Psoas muscle (tissue), 7 donors: ENCODE measurements at regions not wholly inside any gene's neighbourhood (a gene's known extent, or its start where the extent isn't known, plus 50 kb on each side); places are given as distances from the start of the nearest gene placed in this dataset.

Experiments used
- ATAC-seq, 4 donors: fragments of 200-7000 bp; cut with Tn5 transposase; one replicate each; pipeline ENCODE4 v1.9.1; 2020; ENCODE audit warnings: moderate library complexity in 3 of 4, mild to moderate bottlenecking in 2 of 4
- DNase-seq, 2 donors: peaks; one replicate each; pipeline ENCODE4 v3.0.0-alpha.2; 2020
- H3K27ac ChIP-seq: fragments of 200-600 bp; one replicate; pipeline ENCODE4 v1.8.0; 2022
- H3K27me3 ChIP-seq, 3 donors: fragments of 200-600 bp in 1 of 3; one replicate each; pipeline versions ENCODE4 v1.6.1 to v1.8.0; 2013 to 2022; ENCODE audit warnings: low read length in 2 of 3, mild to moderate bottlenecking in 2 of 3, moderate library complexity in 1 of 3; ENCODE audit not compliant: insufficient read depth in 3 of 3
- H3K36me3 ChIP-seq, 2 donors: fragments of 200-600 bp in 1 of 2; one replicate each; pipeline versions ENCODE4 v1.6.1 to v1.8.0; 2013 to 2022; ENCODE audit warnings: low read depth in 1 of 2, mild to moderate bottlenecking in 1 of 2, moderate library complexity in 1 of 2; ENCODE audit not compliant: insufficient read depth in 1 of 2
- H3K4me1 ChIP-seq: fragments of 200-600 bp; one replicate; pipeline ENCODE4 v1.8.0; 2022
- H3K4me3 ChIP-seq: fragments of 200-600 bp; one replicate; pipeline ENCODE4 v1.8.0; 2022; ENCODE audit warnings: mild to moderate bottlenecking
- H3K9me3 ChIP-seq: fragments of 200-600 bp; one replicate; pipeline ENCODE4 v1.8.0; 2022
- WGBS, 3 donors: extraction: QIAGEN DNeasy Blood & Tissue Kit; methylation state at CpG; one replicate each; pipeline versions ENCODE4 v1.1.6 to v1.1.7; 2013; 5-methylcytosine and 5-hydroxymethylcytosine counted together
- intact Hi-C, 2 donors: fragments of 100-400 bp; cut with DNase I; formaldehyde crosslinking; loops; one replicate each; pipeline versions ENCODE4 v1.11.0 to v1.14.2; 2022
- TF ChIP-seq, protein P1 (sequence below): fragments of 200-600 bp; IDR thresholded peaks from one replicate; pipeline ENCODE4 v1.8.0; 2022; ENCODE audit warnings: antibody characterized with exemption
- donor health status: healthy with polysubstance abuse.
- donor health status: DM: no; HTN: no; CAD: no; lungs with moderate emphysema.
- donor health status: Bipolar disorder and iron deficiency.
- donor health status: healthy.
- donor health status: DM: yes; HTN: yes; CAD: no.
- donor health status: DM: no; HTN: no; CAD: no.
- donor health status: DM: yes; HTN: yes; CAD: no.

DNA sequence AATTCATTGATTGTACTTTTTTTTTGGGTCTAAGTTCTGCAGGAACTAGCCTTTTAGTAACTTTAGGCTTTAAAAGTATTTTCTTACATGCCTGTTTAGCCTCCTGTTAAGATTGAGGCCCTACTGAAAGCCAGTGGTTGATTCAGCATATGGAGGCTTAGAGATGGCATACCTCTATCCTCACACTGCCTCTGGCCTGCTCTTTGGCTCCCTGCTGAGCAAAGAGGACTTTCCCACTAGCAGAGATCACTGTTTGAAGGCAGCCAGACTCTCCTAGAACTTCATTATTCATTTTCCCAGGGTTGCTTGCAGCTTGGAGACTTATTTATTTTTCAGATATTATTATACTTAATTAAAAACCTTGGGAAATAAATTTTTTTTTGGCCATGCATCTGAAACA lies 405.6 kb upstream of the MEX3C start:
- Histone ChIP-seq H3K4me3 (no peak overlapping the region), H3K9me3 (no peaks in the 10 kb centered on the region), H3K4me1 (no peaks in the 10 kb centered on the region), H3K36me3 (no peaks in the 10 kb centered on the region), H3K27me3 (no peaks in the 10 kb centered on the region), H3K27ac (no peak overlapping the region)
- ATAC-seq = no peak
- DNase-seq = no peak
- TF ChIP-seq, protein P1, sequence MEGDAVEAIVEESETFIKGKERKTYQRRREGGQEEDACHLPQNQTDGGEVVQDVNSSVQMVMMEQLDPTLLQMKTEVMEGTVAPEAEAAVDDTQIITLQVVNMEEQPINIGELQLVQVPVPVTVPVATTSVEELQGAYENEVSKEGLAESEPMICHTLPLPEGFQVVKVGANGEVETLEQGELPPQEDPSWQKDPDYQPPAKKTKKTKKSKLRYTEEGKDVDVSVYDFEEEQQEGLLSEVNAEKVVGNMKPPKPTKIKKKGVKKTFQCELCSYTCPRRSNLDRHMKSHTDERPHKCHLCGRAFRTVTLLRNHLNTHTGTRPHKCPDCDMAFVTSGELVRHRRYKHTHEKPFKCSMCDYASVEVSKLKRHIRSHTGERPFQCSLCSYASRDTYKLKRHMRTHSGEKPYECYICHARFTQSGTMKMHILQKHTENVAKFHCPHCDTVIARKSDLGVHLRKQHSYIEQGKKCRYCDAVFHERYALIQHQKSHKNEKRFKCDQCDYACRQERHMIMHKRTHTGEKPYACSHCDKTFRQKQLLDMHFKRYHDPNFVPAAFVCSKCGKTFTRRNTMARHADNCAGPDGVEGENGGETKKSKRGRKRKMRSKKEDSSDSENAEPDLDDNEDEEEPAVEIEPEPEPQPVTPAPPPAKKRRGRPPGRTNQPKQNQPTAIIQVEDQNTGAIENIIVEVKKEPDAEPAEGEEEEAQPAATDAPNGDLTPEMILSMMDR = no peak
- intact Hi-C loops = no loop called here

DNA sequence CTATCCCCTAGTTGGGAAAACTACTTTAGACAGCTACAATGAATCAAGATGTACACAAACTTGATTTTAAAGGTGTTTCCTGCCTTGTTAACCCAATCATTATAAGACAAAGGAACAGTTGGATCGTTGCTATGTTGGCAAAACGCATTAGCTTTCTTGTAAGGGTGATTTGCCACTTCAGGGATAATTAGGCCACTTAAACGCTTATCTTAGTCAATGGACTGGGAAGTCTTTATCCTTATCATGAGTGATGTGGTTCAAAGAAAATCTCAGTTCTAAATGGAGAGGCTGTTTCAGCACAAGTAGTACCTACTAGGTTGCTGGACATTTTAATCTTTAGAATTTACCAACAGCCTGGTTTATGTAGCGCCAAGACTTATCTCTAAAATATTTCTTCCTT lies 406.1 kb upstream of the MEX3C start:
- Histone ChIP-seq H3K27ac (no peak overlapping the region), H3K4me1 (no peaks in the 10 kb centered on the region), H3K9me3 (no peaks in the 10 kb centered on the region), H3K36me3 (no peaks in the 10 kb centered on the region), H3K27me3 (peaks cover 0 to 2% (median 0%) of the 10 kb centered on the region in 3 donors), H3K4me3 (no peak overlapping the region)
- intact Hi-C loops = no loop called here
- ATAC-seq (no peak), DNase-seq (no peak)
- 52 to 62% (median 59%) methylated on average over 4 of the region's 4 CpGs for WGBS, 3 donors
- TF ChIP-seq, protein P1 = no peak

DNA sequence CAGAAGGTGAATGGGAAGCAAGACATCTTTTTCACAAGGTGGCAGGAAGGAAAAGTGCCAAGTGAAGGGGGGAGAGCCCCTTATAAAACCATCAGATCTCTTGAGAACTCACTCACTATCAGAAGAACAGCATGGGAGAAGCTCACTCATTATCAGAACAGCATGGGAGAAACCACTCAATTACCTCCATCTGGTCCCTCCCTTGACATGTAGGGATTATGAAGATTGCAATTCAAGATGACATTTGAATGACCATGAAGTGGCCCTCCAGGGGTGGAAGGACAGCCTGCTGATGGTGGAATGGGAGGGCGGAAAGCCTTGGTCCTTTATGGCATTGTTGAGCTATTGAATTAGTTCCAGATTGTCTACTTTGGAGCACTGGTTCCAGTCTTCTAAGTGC lies 413.0 kb upstream of the MEX3C start:
- no peak overlapping the region for H3K4me3 ChIP-seq
- no peaks in the 10 kb centered on the region for H3K36me3 ChIP-seq
- TF ChIP-seq, protein P1 = no peak
- H3K27me3 ChIP-seq = peaks cover 0 to 6% (median 2%) of the 10 kb centered on the region in 3 donors
- WGBS, 3 donors = 73 to 92% (median 88%) methylated on average over 1 of the region's 1 CpG
- H3K9me3 ChIP-seq = no peaks in the 10 kb centered on the region
- no peak overlapping the region for H3K27ac ChIP-seq
- no peaks in the 10 kb centered on the region for H3K4me1 ChIP-seq
- no peak for DNase-seq
- intact Hi-C loops = no loop called here
- ATAC-seq = no peak

DNA sequence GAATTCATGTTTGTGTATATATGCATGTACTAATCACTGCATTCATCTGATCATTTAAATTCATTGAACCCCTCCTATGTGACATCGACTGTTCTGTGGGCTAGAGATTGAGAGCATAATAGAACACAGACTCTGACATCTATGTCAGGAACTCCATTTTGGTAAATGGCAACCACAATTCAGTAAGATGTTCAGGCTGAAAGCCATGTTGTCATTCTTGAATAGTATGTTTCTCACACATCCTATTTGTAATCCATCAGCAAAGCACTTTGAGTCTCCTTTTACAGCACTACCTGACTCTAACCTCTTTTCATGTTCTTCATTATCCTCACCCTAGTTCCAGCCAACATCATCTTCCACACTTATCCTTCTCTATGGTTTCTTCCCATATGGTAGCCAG lies 413.8 kb upstream of the MEX3C start:
- Histone ChIP-seq H3K9me3 (no peaks in the 10 kb centered on the region), H3K4me1 (no peaks in the 10 kb centered on the region), H3K27ac (no peak overlapping the region), H3K36me3 (no peaks in the 10 kb centered on the region), H3K27me3 (peaks cover 0 to 6% (median 2%) of the 10 kb centered on the region in 3 donors), H3K4me3 (no peak overlapping the region)
- ATAC-seq (no peak), DNase-seq (no peak)
- 82 to 93% (median 93%) methylated on average over 1 of the region's 1 CpG for WGBS, 3 donors
- intact Hi-C loops = no loop called here
- TF ChIP-seq, protein P1 = no peak

DNA sequence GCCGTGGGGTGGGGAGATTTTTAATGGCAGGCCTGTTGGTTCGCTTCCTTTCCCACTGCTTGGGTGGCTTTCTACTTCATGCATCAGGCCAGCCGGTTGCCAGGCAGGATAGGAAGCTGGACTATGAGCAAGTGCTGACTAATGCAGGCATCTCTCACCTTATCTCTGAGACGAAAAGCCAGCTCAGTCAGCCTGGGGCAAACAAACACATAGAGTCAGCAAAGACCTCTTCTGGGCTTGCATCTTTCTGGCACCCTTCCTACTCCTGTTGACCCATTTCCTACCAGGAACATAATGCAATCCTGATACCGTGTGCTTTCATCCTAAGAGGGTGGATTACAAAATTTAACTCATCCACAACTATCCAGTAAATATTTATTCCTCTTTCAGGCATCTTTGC lies 416.6 kb upstream of the MEX3C start:
- DNase-seq (no peak), ATAC-seq (no peak)
- TF ChIP-seq, protein P1 = no peak
- Histone ChIP-seq H3K4me1 (no peaks in the 10 kb centered on the region), H3K9me3 (no peaks in the 10 kb centered on the region), H3K27ac (no peak overlapping the region), H3K4me3 (no peak overlapping the region), H3K27me3 (peaks cover 0 to 2% (median 2%) of the 10 kb centered on the region in 3 donors), H3K36me3 (no peaks in the 10 kb centered on the region)
- intact Hi-C loops = no loop called here
- WGBS, 3 donors = 57 to 67% (median 60%) methylated on average over 5 of the region's 5 CpGs
